Spleen (tissue), 11 donors: ENCODE measurements at regions not wholly inside any gene's neighbourhood (a gene's known extent, or its start where the extent isn't known, plus 50 kb on each side); places are given as distances from the start of the nearest gene placed in this dataset.

Experiments
- DNase-seq: peaks from one replicate; pipeline ENCODE4 v3.0.0-alpha.2; 2020
- H3K27ac ChIP-seq, 8 donors: fragments of 200-600 bp; sonication (generic) in 7 of 8; 1 replicate in 4 of 8; 2 replicates in 4 of 8; pipeline versions ENCODE4 v1.5.0 to v1.8.0; 2016 to 2021; ENCODE audit warnings: inconsistent platforms in 4 of 8, mild to moderate bottlenecking in 4 of 8, moderate library complexity in 1 of 8
- H3K27me3 ChIP-seq, 7 donors: fragments of 200-600 bp; sonication (generic) in 6 of 7; replicated peaks in 1 of 7; 1 replicate in 4 of 7; 2 replicates in 3 of 7; pipeline versions ENCODE4 v1.5.0 to v1.8.0; 2016 to 2021; ENCODE audit warnings: inconsistent platforms in 3 of 7, mild to moderate bottlenecking in 1 of 7
- H3K36me3 ChIP-seq, 6 donors: fragments of 200-600 bp; sonication (generic) in 5 of 6; 1 replicate in 4 of 6; 2 replicates in 2 of 6; pipeline versions ENCODE4 v1.5.0 to v1.8.0; 2016 to 2021; ENCODE audit warnings: inconsistent platforms in 2 of 6
- H3K4me1 ChIP-seq, 6 donors: fragments of 200-600 bp; sonication (generic) in 5 of 6; 1 replicate in 3 of 6; 2 replicates in 3 of 6; pipeline versions ENCODE4 v1.5.0 to v1.8.0; 2016 to 2021; ENCODE audit warnings: inconsistent platforms in 3 of 6
- H3K4me3 ChIP-seq, 8 donors: fragments of 200-600 bp; sonication (generic) in 7 of 8; 1 replicate in 4 of 8; 2 replicates in 4 of 8; pipeline versions ENCODE4 v1.5.0 to v1.8.0; 2016 to 2021; ENCODE audit warnings: inconsistent platforms in 4 of 8, mild to moderate bottlenecking in 4 of 8, moderate library complexity in 2 of 8
- H3K9me3 ChIP-seq, 8 donors: fragments of 200-600 bp; sonication (generic) in 7 of 8; 1 replicate in 4 of 8; 2 replicates in 4 of 8; pipeline versions ENCODE4 v1.5.0 to v1.8.0; 2016 to 2021; ENCODE audit warnings: inconsistent platforms in 4 of 8
- POLR2A ChIP-seq, 3 donors: fragments of 450-650 bp; IDR thresholded peaks; one replicate each; pipeline ENCODE4 v1.5.1; 2017; ENCODE audit warnings: antibody characterized with exemption in 3 of 3, mild to moderate bottlenecking in 1 of 3
- POLR2AphosphoS5 ChIP-seq, 3 donors: sonication (generic); formaldehyde crosslinking; IDR thresholded peaks; one replicate each; pipeline ENCODE4 v1.5.1; 2017; ENCODE audit warnings: antibody characterized with exemption in 3 of 3
- WGBS, 5 donors: extraction: QIAGEN DNeasy Blood & Tissue Kit in 3 of 5; methylation state at CpG; one replicate each; pipeline versions ENCODE4 v1.1.5 to v1.1.7; 2013 to 2018; 5-methylcytosine and 5-hydroxymethylcytosine counted together
- intact Hi-C: fragments of 100-400 bp; cut with DNase I; formaldehyde crosslinking; loops from one replicate; pipeline ENCODE4 v1.15.0; 2023; ENCODE audit warnings: low total_unique reads
- TF ChIP-seq, protein P1 (sequence below), 11 experiments: fragments of 200-600 bp in 7 of 11; fragments of 450-650 bp in 4 of 11; sonication (generic) in 4 of 11; IDR thresholded peaks in 8 of 11; conservative IDR thresholded peaks in 3 of 11; 1 replicate in 7 of 11; 2 replicates in 4 of 11; pipeline versions ENCODE4 v1.4.0 to v1.8.0; 2016 to 2021; ENCODE audit warnings: antibody characterized with exemption in 11 of 11, inconsistent platforms in 4 of 11, mild to moderate bottlenecking in 1 of 11
- donor health status: healthy with polysubstance abuse.
- donor health status: DM: no; HTN: no; CAD: no; lungs with moderate emphysema.
- donor health status: DM: no; HTN: no; CAD: no.
- donor health status: Bipolar disorder and iron deficiency.
- donor health status: healthy.
- donor health status: DM: no; HTN: no; CAD: no.
- donor health status: DM: yes; HTN: yes; CAD: no.

DNA sequence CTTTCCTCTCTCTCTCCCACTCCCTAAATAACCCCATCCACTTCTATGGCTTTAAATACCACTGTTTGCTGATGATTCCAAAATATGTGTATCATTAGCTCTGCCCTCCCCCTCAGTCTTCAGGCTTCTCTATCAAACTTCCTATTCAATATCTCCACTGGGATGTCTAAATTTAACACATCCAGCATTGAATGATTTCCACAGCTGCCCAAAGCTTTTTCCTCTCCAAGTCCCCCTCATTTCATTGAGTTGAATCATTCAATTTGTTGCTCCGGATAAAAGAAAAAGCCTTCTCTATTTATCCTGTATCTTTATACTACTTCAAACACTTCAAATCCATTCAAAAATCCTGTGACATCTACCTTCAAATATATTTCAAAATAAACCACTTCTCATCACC lies 225.0 kb downstream of the SEC16B start:
- Histone ChIP-seq H3K4me1 (no peaks in the 10 kb centered on the region), H3K9me3 (no peaks in the 10 kb centered on the region), H3K27me3 (no peaks in the 10 kb centered on the region), H3K27ac (no peak overlapping the region), H3K36me3 (no peaks in the 10 kb centered on the region), H3K4me3 (no peak overlapping the region)
- TF ChIP-seq, protein P1, sequence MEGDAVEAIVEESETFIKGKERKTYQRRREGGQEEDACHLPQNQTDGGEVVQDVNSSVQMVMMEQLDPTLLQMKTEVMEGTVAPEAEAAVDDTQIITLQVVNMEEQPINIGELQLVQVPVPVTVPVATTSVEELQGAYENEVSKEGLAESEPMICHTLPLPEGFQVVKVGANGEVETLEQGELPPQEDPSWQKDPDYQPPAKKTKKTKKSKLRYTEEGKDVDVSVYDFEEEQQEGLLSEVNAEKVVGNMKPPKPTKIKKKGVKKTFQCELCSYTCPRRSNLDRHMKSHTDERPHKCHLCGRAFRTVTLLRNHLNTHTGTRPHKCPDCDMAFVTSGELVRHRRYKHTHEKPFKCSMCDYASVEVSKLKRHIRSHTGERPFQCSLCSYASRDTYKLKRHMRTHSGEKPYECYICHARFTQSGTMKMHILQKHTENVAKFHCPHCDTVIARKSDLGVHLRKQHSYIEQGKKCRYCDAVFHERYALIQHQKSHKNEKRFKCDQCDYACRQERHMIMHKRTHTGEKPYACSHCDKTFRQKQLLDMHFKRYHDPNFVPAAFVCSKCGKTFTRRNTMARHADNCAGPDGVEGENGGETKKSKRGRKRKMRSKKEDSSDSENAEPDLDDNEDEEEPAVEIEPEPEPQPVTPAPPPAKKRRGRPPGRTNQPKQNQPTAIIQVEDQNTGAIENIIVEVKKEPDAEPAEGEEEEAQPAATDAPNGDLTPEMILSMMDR (IDR thresholded peaks at IDR 0.05 in 8 of 11, conservative IDR thresholded peaks at IDR 0.05 in 3 of 11), result no peak
- TF ChIP-seq POLR2A (IDR thresholded peaks at IDR 0.05) (no peak), POLR2AphosphoS5 (IDR thresholded peaks at IDR 0.05) (no peak)
- intact Hi-C loops, result no loop called here
- no peak for DNase-seq
- 83 to 97% (median 89%) methylated on average over 1 of the region's 1 CpG for WGBS, 5 donors

DNA sequence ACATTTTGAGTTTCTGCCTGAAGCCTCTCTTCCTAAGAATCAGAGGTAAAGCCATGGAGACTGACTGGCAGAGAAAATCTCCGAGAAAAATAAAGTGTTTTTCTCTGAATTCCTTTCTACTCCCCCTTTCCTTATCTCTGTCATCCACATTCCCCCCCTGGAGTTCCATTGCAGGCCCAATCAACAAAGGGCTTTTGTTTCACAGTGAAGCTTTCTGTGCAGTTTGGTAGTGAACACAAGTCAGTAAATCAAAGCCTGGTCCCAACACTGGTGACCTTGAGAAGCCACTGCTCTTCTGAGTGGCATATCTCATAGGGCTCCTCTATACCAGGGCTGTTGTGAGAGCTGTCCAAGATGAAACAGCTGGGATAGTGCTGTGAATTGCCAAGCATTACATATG lies 228.4 kb downstream of the SEC16B start:
- Histone ChIP-seq H3K4me3 (no peak overlapping the region), H3K4me1 (no peaks in the 10 kb centered on the region), H3K27ac (no peak overlapping the region), H3K27me3 (no peaks in the 10 kb centered on the region), H3K36me3 (no peaks in the 10 kb centered on the region), H3K9me3 (no peaks in the 10 kb centered on the region)
- no peak for DNase-seq
- intact Hi-C loops, result no loop called here
- 29 to 43% (median 30%) methylated on average over 1 of the region's 1 CpG for WGBS, 5 donors
- TF ChIP-seq POLR2A (IDR thresholded peaks at IDR 0.05) (no peak), POLR2AphosphoS5 (IDR thresholded peaks at IDR 0.05) (no peak)

DNA sequence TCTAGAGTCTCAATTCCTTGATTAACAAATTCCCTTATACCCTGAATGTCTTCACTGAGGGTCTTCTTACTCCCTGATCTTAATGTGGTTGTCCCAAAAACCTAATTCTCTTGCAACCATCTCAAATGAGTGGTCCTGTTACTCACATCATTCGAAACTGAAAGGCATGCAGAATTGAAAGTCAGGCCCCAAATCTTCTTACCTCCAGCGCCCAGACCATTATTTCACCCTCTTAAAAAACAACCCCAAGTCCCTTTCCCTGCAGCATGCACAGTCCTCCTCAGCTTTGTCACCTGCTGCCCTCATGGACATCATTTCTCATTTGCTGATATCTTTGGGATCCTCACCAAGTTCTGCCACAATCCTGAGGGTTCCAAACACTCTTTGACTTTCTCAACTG lies 230.1 kb downstream of the SEC16B start:
- no peaks in the 10 kb centered on the region for H3K9me3 ChIP-seq
- TF ChIP-seq POLR2AphosphoS5 (IDR thresholded peaks at IDR 0.05), result no peak
- no peak for TF ChIP-seq POLR2A (IDR thresholded peaks at IDR 0.05)
- no peak overlapping the region for H3K4me3 ChIP-seq
- no peak overlapping the region for H3K27ac ChIP-seq
- H3K27me3 ChIP-seq, result no peaks in the 10 kb centered on the region
- no peak for DNase-seq
- no peaks in the 10 kb centered on the region for H3K4me1 ChIP-seq
- H3K36me3 ChIP-seq, result no peaks in the 10 kb centered on the region
- intact Hi-C loops, result no loop called here
- 69 to 86% (median 82%) methylated on average over 2 of the region's 2 CpGs for WGBS, 5 donors

DNA sequence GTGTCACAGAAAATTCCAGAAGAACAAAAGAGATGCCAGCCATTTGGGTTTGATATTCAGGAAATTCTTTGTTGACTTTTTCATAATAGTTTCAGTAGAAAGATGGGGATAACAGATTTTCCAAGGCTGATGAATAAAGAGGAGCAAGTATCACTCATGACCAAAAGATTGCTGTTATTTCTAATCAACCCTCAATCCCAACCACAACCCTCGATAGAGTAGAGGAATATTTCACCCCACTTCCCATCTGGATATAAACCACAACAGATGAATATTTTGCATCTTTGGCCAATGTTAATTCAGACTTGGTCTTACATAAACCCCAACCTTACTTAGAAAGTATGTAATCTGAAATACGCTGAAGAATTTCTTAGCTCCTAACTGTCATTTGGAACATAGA lies 232.4 kb downstream of the SEC16B start:
- intact Hi-C loops, result no loop called here
- no peak for DNase-seq
- no peaks in the 10 kb centered on the region for H3K36me3 ChIP-seq
- TF ChIP-seq, protein P1 (IDR thresholded peaks at IDR 0.05 in 8 of 11, conservative IDR thresholded peaks at IDR 0.05 in 3 of 11), result no peak
- TF ChIP-seq POLR2AphosphoS5 (IDR thresholded peaks at IDR 0.05) (no peak), POLR2A (IDR thresholded peaks at IDR 0.05) (no peak)
- no peaks in the 10 kb centered on the region for H3K9me3 ChIP-seq
- H3K27ac ChIP-seq, result no peak overlapping the region
- H3K4me3 ChIP-seq, result no peak overlapping the region
- no peaks in the 10 kb centered on the region for H3K27me3 ChIP-seq
- H3K4me1 ChIP-seq, result no peaks in the 10 kb centered on the region
- 82 to 93% (median 85%) methylated on average over 2 of the region's 2 CpGs for WGBS, 5 donors

DNA sequence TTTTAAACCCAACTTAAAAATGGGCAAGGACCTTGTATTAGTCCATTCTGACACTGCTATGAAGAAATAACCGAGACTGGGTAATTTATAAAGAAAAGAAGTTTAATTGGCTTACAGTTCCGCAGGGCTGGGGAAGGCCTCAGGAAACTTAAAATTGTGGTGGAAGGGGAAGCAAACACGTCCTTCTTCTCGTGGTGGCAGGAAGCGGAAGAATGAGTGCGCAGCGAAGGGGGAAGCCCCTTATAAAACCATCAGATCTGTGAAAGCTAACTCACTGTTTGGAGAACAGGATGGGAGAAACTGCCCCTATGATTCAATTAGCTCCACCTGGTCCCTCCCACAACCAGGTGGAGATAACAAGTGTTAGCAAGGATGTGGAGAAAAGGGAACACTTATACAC lies 237.7 kb downstream of the SEC16B start:
- DNase-seq, result no peak
- no peaks in the 10 kb centered on the region for H3K27me3 ChIP-seq
- 14 to 46% (median 31%) methylated on average over 7 of the region's 7 CpGs for WGBS, 5 donors
- H3K4me3 ChIP-seq, result no peak overlapping the region
- peaks cover 0 to 4% (median 0%) of the 10 kb centered on the region in 8 donors for H3K9me3 ChIP-seq
- H3K27ac ChIP-seq, result no peak overlapping the region
- H3K4me1 ChIP-seq, result no peaks in the 10 kb centered on the region
- intact Hi-C loops, result no loop called here
- H3K36me3 ChIP-seq, result no peaks in the 10 kb centered on the region
- TF ChIP-seq, protein P1 (IDR thresholded peaks at IDR 0.05 in 8 of 11, conservative IDR thresholded peaks at IDR 0.05 in 3 of 11), result no peak
- TF ChIP-seq POLR2A (IDR thresholded peaks at IDR 0.05), result no peak
- no peak for TF ChIP-seq POLR2AphosphoS5 (IDR thresholded peaks at IDR 0.05)
